Caco-2 (cell line): ENCODE measurements at regions not wholly inside any gene's neighbourhood (a gene's known extent, or its start where the extent isn't known, plus 50 kb on each side); places are given as distances from the start of the nearest gene placed in this dataset.

Experiments
- BruUV-seq: library from RNA; stranded (reverse); fragments of 400-500 nt; replicated peaks from 2 replicates; lab custom pipeline; 2021; lab: Mats Ljungman, UMichigan
- CTCF ChIA-PET: fragments of 300-600 bp; sonication (Branson Sonifier 250); formaldehyde crosslinking; loops from one replicate; lab custom pipeline; 2022; ENCODE audit warnings: antibody characterized with exemption; lab: Charles Lee
- POLR2A ChIA-PET: fragments of 300-600 bp; sonication (Branson Sonifier 250); formaldehyde crosslinking; loops from one replicate; lab custom pipeline; 2022; ENCODE audit warnings: antibody characterized with exemption; lab: Charles Lee
- DNase-seq, 2 experiments: peaks; one replicate each; pipeline versions ENCODE4 v3.0.0 to v3.0.0-alpha.2; 2020 to 2022
- H3K27me3 ChIP-seq: replicated peaks from 2 replicates; pipeline ENCODE4 v1.6.0; 2011; ENCODE audit warnings: low read length; ENCODE audit not compliant: control insufficient read depth, insufficient read depth
- H3K36me3 ChIP-seq: 2 replicates; pipeline ENCODE4 v1.5.1; 2011; ENCODE audit warnings: low read length; ENCODE audit not compliant: control insufficient read depth, insufficient read depth
- H3K4me1 ChIP-seq: fragments of 250-450 bp; sonication (Bioruptor Pico); 2 replicates; pipeline ENCODE4 v1.5.1; 2020; ENCODE audit warnings: mild to moderate bottlenecking
- H3K4me3 ChIP-seq: 2 replicates; pipeline ENCODE4 v1.5.1; 2011; ENCODE audit warnings: low read depth, mild to moderate bottlenecking, control low read depth, low read length
- H3K9me3 ChIP-seq: fragments of 250-450 bp; sonication (Bioruptor Pico); 2 replicates; pipeline ENCODE4 v1.5.1; 2020; ENCODE audit warnings: mild to moderate bottlenecking, moderate library complexity
- H3K27ac Mint-ChIP-seq: one replicate; pipeline ENCODE4 v1.8.0; 2022; ENCODE audit warnings: mixed read lengths; ENCODE audit not compliant: unreplicated experiment
- H3K27me3 Mint-ChIP-seq: one replicate; pipeline ENCODE4 v1.8.0; 2022; ENCODE audit warnings: mixed read lengths; ENCODE audit not compliant: insufficient read depth, unreplicated experiment
- H3K36me3 Mint-ChIP-seq: one replicate; pipeline ENCODE4 v1.8.0; 2022; ENCODE audit warnings: mild to moderate bottlenecking, mixed read lengths; ENCODE audit not compliant: insufficient read depth, unreplicated experiment
- H3K4me1 Mint-ChIP-seq: one replicate; pipeline ENCODE4 v1.8.0; 2022; ENCODE audit warnings: low read depth, mixed read lengths; ENCODE audit not compliant: unreplicated experiment
- H3K4me3 Mint-ChIP-seq: one replicate; pipeline ENCODE4 v1.8.0; 2022; ENCODE audit warnings: mild to moderate bottlenecking, moderate library complexity, mixed read lengths; ENCODE audit not compliant: unreplicated experiment
- H3K9me3 Mint-ChIP-seq: one replicate; pipeline ENCODE4 v1.8.0; 2022; ENCODE audit warnings: mixed read lengths; ENCODE audit not compliant: unreplicated experiment
- CTCF ChIP-seq, 2 experiments: fragments of 200-600 bp in 1 of 2; IDR thresholded peaks; 1 replicate in 1 of 2; 2 replicates in 1 of 2; pipeline versions ENCODE4 v1.5.1 to v1.8.0; 2011 to 2022; ENCODE audit warnings: antibody characterized with exemption in 1 of 2, control low read depth in 1 of 2, inconsistent platforms in 1 of 2, low read depth in 1 of 2, low read length in 1 of 2, mild to moderate bottlenecking in 1 of 2, moderate library complexity in 1 of 2; ENCODE audit not compliant: insufficient read depth in 1 of 2, severe bottlenecking in 1 of 2, unreplicated experiment in 1 of 2
- intact Hi-C: fragments of 100-400 bp; cut with micrococcal nuclease; formaldehyde crosslinking; loops from one replicate; pipeline ENCODE4 v1.10.0; 2022; ENCODE audit not compliant: unreplicated experiment

- Mint-ChIP-seq H3K9me3 (peaks cover 26% of the 10 kb centered on the region), H3K27ac (no peak overlapping the region), H3K4me1 (no peaks in the 10 kb centered on the region), H3K36me3 (no peaks in the 10 kb centered on the region), H3K27me3 (no peaks in the 10 kb centered on the region), H3K4me3 (no peak overlapping the region)
- no peaks in the 10 kb centered on the region for H3K27me3 ChIP-seq
- no peaks in the 10 kb centered on the region for H3K9me3 ChIP-seq
- no TSS peak for BruUV-seq
- CTCF ChIA-PET = no interaction called here
- TF ChIP-seq CTCF (IDR thresholded peaks at IDR 0.05; ENCODE audit: insufficient read depth in 1 of 2, low read depth in 1 of 2, low read length in 1 of 2, severe bottlenecking in 1 of 2, unreplicated experiment in 1 of 2) = no peak
- H3K36me3 ChIP-seq = no peaks in the 10 kb centered on the region
- DNase-seq = no peak
- POLR2A ChIA-PET = no interaction called here
- no peaks in the 10 kb centered on the region for H3K4me1 ChIP-seq
- no peak overlapping the region for H3K4me3 ChIP-seq
- intact Hi-C loops = no loop called here
Observed at GRCh38 chr4:161291222-161291621, 872.6 kb downstream of the FSTL5 start.

- H3K36me3 Mint-ChIP-seq = no peaks in the 10 kb centered on the region
- no peak overlapping the region for H3K4me3 Mint-ChIP-seq
- Histone ChIP-seq H3K4me1 (no peaks in the 10 kb centered on the region), H3K27me3 (no peaks in the 10 kb centered on the region), H3K9me3 (no peaks in the 10 kb centered on the region), H3K36me3 (no peaks in the 10 kb centered on the region), H3K4me3 (no peak overlapping the region)
- H3K4me1 Mint-ChIP-seq = no peaks in the 10 kb centered on the region
- intact Hi-C loops = no loop called here
- ChIA-PET CTCF (no interaction called here), POLR2A (no interaction called here)
- no peak for DNase-seq
- H3K9me3 Mint-ChIP-seq = peaks cover 19% of the 10 kb centered on the region
- H3K27ac Mint-ChIP-seq = no peak overlapping the region
- H3K27me3 Mint-ChIP-seq = no peaks in the 10 kb centered on the region
- TF ChIP-seq CTCF (IDR thresholded peaks at IDR 0.05; ENCODE audit: insufficient read depth in 1 of 2, low read depth in 1 of 2, low read length in 1 of 2, severe bottlenecking in 1 of 2, unreplicated experiment in 1 of 2) = no peak
- no TSS peak for BruUV-seq
Observed at GRCh38 chr4:161287678-161288352, 876.0 kb downstream of the FSTL5 start.

- Mint-ChIP-seq H3K4me3 (no peak overlapping the region), H3K36me3 (no peaks in the 10 kb centered on the region), H3K27me3 (no peaks in the 10 kb centered on the region), H3K4me1 (no peaks in the 10 kb centered on the region), H3K27ac (no peak overlapping the region), H3K9me3 (peaks cover 17% of the 10 kb centered on the region)
- no peaks in the 10 kb centered on the region for H3K4me1 ChIP-seq
- no peak for TF ChIP-seq CTCF (IDR thresholded peaks at IDR 0.05; ENCODE audit: insufficient read depth in 1 of 2, low read depth in 1 of 2, low read length in 1 of 2, severe bottlenecking in 1 of 2, unreplicated experiment in 1 of 2)
- CTCF ChIA-PET = no interaction called here
- H3K9me3 ChIP-seq = no peaks in the 10 kb centered on the region
- H3K36me3 ChIP-seq = no peaks in the 10 kb centered on the region
- POLR2A ChIA-PET = no interaction called here
- intact Hi-C loops = no loop called here
- H3K27me3 ChIP-seq = no peaks in the 10 kb centered on the region
- BruUV-seq = no TSS peak
- no peak overlapping the region for H3K4me3 ChIP-seq
- DNase-seq = no peak
Observed at GRCh38 chr4:161285461-161285860, 878.3 kb downstream of the FSTL5 start.
